ENCODE measurements at regions not wholly inside any gene's neighbourhood (a gene's known extent, or its start where the extent isn't known, plus 50 kb on each side); places are given as distances from the start of the nearest gene placed in this dataset.
"Not testable (repeated sequence)": the region's sequence is repeated elsewhere in the genome, so short reads cannot be mapped to it uniquely, and the experiment has no call there.

- POLR2A ChIA-PET; H3K4me3 ChIP-seq (ENCODE audit: low read length); CTCF ChIA-PET; H3K27ac ChIP-seq (ENCODE audit: low read depth, low read length); intact Hi-C loops (cut with micrococcal nuclease); H3K36me3 ChIP-seq (ENCODE audit: control insufficient read depth in 2 of 3, insufficient read depth in 3 of 3, low read length in 3 of 3); H3K9me3 ChIP-seq (ENCODE audit: control insufficient read depth in 2 of 3, low read length in 3 of 3): not testable (repeated sequence)
- peaks cover 3 to 14% of the 10 kb centered on the region in 2 donors for H3K4me1 ChIP-seq (ENCODE audit: control insufficient read depth in 2 of 2, insufficient read depth in 2 of 2, low read length in 2 of 2)
- H3K27me3 Mint-ChIP-seq: peaks cover 33 to 43% (median 38%) of the 10 kb centered on the region in 5 donors
- H3K27me3 ChIP-seq (ENCODE audit: control insufficient read depth in 2 of 2, insufficient read depth in 2 of 2, low read length in 2 of 2): peaks cover 0 to 15% of the 10 kb centered on the region in 2 donors
- H3K27ac Mint-ChIP-seq: peak overlapping the region in 3 of 9 donors; percentile 1 to 77 (median 63)
- H3K4me3 Mint-ChIP-seq: peak overlapping the region; percentile 55 to 83 (median 70)
- peaks cover 0 to 13% (median 0%) of the 10 kb centered on the region in 5 donors for H3K36me3 Mint-ChIP-seq
- peaks cover 0 to 14% (median 5%) of the 10 kb centered on the region in 11 donors for H3K9me3 Mint-ChIP-seq
- H3K4me1 Mint-ChIP-seq: peaks cover 28 to 41% (median 33%) of the 10 kb centered on the region in 7 donors
- ATAC-seq (peak; percentile 11), DNase-seq (peak in 7 of 9 donors; percentile 7 to 61 (median 27))
Observed at GRCh38 chr9:62798884-62799850, 1609.3 kb downstream of the SPATA31A7 start.

DNA sequence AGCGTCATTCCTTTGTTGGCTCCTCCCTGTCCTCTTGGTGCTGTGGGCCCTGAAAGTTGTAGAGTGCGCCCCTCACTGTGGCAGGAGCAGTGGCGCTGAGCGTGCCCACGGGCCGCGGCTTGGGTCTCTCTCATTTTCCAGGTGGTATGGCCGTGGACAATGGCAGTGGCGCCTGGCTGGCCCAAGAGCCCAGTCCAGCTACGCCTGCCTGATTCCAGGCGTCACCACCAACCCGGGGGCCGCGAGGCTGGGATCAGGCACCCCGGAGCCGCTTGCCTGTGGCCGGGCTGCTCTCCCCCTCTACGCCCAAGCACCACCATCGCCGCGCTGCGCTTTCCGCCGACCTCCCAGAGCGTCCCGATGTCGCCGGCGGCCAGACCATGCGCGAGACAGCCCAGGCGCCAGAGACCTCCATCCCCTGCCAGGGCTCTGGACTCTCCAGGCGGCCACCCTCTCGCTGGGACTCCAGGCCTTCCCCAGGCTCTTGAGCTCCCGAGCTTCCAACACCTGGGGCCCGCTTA is 1610.1 kb downstream of the SPATA31A7 start:
- H3K9me3 ChIP-seq (ENCODE audit: control insufficient read depth in 2 of 3, low read length in 3 of 3); intact Hi-C loops (cut with micrococcal nuclease); CTCF ChIA-PET; H3K36me3 ChIP-seq (ENCODE audit: control insufficient read depth in 2 of 3, insufficient read depth in 3 of 3, low read length in 3 of 3); POLR2A ChIA-PET; H3K4me3 ChIP-seq (ENCODE audit: low read length); H3K27ac ChIP-seq (ENCODE audit: low read depth, low read length): not testable (repeated sequence)
- Mint-ChIP-seq H3K27ac (peak overlapping the region in 1 of 9 donors; percentile 77), H3K36me3 (peaks cover 0 to 15% (median 0%) of the 10 kb centered on the region in 5 donors), H3K27me3 (peaks cover 40 to 50% (median 46%) of the 10 kb centered on the region in 5 donors), H3K4me1 (peaks cover 28 to 41% (median 33%) of the 10 kb centered on the region in 7 donors), H3K9me3 (peaks cover 0 to 17% (median 5%) of the 10 kb centered on the region in 11 donors), H3K4me3 (peak overlapping the region in 9 of 10 donors; percentile 57 to 83 (median 72))
- ATAC-seq (peak; percentile 22), DNase-seq (peak in 5 of 9 donors; percentile 10 to 52 (median 15))
- Histone ChIP-seq H3K4me1 (ENCODE audit: control insufficient read depth in 2 of 2, insufficient read depth in 2 of 2, low read length in 2 of 2) (peaks cover 3 to 14% of the 10 kb centered on the region in 2 donors), H3K27me3 (ENCODE audit: control insufficient read depth in 2 of 2, insufficient read depth in 2 of 2, low read length in 2 of 2) (peaks cover 0 to 15% of the 10 kb centered on the region in 2 donors)

DNA sequence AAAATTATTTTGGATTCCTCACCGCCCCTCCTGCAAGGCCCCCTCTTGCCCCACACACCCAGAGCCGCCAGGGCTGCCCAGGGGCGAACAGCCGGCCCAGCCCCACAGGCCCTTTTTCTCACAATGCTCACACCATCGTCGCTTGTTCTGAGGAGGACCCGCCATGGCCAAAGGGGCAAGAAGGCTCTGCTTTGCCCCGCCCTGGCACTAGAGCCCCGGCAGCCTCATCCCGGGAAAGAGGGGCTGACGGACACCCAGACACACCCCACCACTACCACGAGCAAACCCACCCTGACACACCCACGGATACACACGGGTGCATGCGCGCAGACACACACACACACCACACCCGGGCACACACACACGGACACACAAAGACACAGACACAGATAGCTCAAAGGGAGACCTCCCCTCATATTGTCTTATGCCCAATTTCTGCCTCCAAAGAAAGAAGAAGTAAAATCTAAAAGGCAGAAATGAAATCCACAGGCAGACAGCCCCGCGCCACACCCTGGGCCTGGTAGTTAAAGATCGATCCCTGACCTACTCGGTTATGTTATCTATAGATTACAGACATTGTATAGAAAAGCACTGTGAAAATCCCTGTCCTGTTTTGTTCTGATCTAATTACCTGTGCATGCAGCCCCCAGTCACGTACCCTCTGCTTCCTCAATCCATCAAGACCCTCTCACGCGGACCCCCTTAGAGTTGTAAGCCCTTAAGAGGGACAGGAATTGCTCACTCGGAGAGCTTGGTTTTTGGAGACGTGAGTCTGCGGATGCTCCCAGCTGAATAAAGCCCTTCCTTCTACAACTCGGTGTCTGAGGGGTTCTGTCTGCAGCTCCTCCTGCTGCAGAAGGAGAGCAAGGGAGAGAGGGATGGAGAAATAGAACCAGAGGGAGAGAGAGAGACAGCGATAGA is 1610.9 kb downstream of the SPATA31A7 start:
- H3K4me1 Mint-ChIP-seq: peaks cover 28 to 41% (median 33%) of the 10 kb centered on the region in 7 donors
- H3K36me3 ChIP-seq (ENCODE audit: control insufficient read depth in 2 of 3, insufficient read depth in 3 of 3, low read length in 3 of 3); H3K4me3 ChIP-seq (ENCODE audit: low read length); CTCF ChIA-PET; intact Hi-C loops (cut with micrococcal nuclease); H3K27ac ChIP-seq (ENCODE audit: low read depth, low read length); H3K9me3 ChIP-seq (ENCODE audit: control insufficient read depth in 2 of 3, low read length in 3 of 3); POLR2A ChIA-PET: not testable (repeated sequence)
- peaks cover 0 to 15% of the 10 kb centered on the region in 2 donors for H3K27me3 ChIP-seq (ENCODE audit: control insufficient read depth in 2 of 2, insufficient read depth in 2 of 2, low read length in 2 of 2)
- peaks cover 0 to 17% (median 0%) of the 10 kb centered on the region in 5 donors for H3K36me3 Mint-ChIP-seq
- ATAC-seq: peak; percentile 19
- H3K4me3 Mint-ChIP-seq: peak overlapping the region; percentile 44 to 79 (median 65)
- H3K27me3 Mint-ChIP-seq: peaks cover 45 to 58% (median 53%) of the 10 kb centered on the region in 5 donors
- peaks cover 3 to 14% of the 10 kb centered on the region in 2 donors for H3K4me1 ChIP-seq (ENCODE audit: control insufficient read depth in 2 of 2, insufficient read depth in 2 of 2, low read length in 2 of 2)
- peak overlapping the region in 2 of 9 donors; percentile 48 to 79 for H3K27ac Mint-ChIP-seq
- peak in 7 of 9 donors; percentile 10 to 55 (median 22) for DNase-seq
- H3K9me3 Mint-ChIP-seq: peaks cover 0 to 22% (median 9%) of the 10 kb centered on the region in 11 donors

DNA sequence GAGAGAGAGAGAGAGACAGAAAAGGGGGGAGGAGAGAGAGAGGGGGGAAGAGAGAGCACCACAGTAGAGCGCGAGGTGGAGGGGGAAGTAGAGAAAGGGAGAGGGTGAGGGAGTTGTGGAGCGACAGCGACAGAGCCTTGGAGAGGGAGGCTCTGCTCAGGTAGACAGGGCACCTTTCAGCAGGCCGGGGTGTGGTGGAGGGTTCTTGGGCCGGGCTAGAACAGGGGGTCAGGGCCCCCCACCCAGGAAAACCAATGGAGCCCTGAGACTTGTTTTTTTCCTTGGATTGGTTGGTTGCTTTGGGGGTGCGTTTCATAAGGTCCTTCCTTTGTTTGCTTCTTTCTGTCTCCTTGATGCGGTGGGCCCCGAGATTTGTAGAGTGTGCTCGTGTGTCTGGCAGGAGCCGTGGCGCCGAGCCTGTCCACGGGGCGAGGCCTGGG is 1611.6 kb downstream of the SPATA31A7 start:
- peaks cover 47 to 59% (median 57%) of the 10 kb centered on the region in 5 donors for H3K27me3 Mint-ChIP-seq
- H3K9me3 ChIP-seq (ENCODE audit: control insufficient read depth in 2 of 3, low read length in 3 of 3); H3K4me3 ChIP-seq (ENCODE audit: low read length); intact Hi-C loops (cut with micrococcal nuclease); H3K27ac ChIP-seq (ENCODE audit: low read depth, low read length); H3K36me3 ChIP-seq (ENCODE audit: control insufficient read depth in 2 of 3, insufficient read depth in 3 of 3, low read length in 3 of 3); CTCF ChIA-PET; POLR2A ChIA-PET: not testable (repeated sequence)
- peaks cover 0 to 22% (median 9%) of the 10 kb centered on the region in 11 donors for H3K9me3 Mint-ChIP-seq
- peak overlapping the region; percentile 44 to 79 (median 65) for H3K4me3 Mint-ChIP-seq
- peak overlapping the region in 1 of 9 donors; percentile 79 for H3K27ac Mint-ChIP-seq
- H3K27me3 ChIP-seq (ENCODE audit: control insufficient read depth in 2 of 2, insufficient read depth in 2 of 2, low read length in 2 of 2): peaks cover 0 to 15% of the 10 kb centered on the region in 2 donors
- H3K4me1 Mint-ChIP-seq: peaks cover 28 to 41% (median 33%) of the 10 kb centered on the region in 7 donors
- ATAC-seq: peak; percentile 36
- H3K36me3 Mint-ChIP-seq: peaks cover 0 to 17% (median 0%) of the 10 kb centered on the region in 5 donors
- peak in 2 of 9 donors; percentile 14 to 15 for DNase-seq
- peaks cover 3 to 14% of the 10 kb centered on the region in 2 donors for H3K4me1 ChIP-seq (ENCODE audit: control insufficient read depth in 2 of 2, insufficient read depth in 2 of 2, low read length in 2 of 2)

- Mint-ChIP-seq H3K27me3 (peaks cover 48 to 59% (median 57%) of the 10 kb centered on the region in 5 donors), H3K4me3 (peak overlapping the region; percentile 44 to 79 (median 68)), H3K9me3 (peaks cover 0 to 22% (median 9%) of the 10 kb centered on the region in 11 donors), H3K4me1 (peaks cover 28 to 41% (median 33%) of the 10 kb centered on the region in 7 donors), H3K27ac (peak overlapping the region in 1 of 9 donors; percentile 79), H3K36me3 (peaks cover 0 to 17% (median 0%) of the 10 kb centered on the region in 5 donors)
- CTCF ChIA-PET; POLR2A ChIA-PET; intact Hi-C loops (cut with micrococcal nuclease); H3K27ac ChIP-seq (ENCODE audit: low read depth, low read length); H3K9me3 ChIP-seq (ENCODE audit: control insufficient read depth in 2 of 3, low read length in 3 of 3); H3K36me3 ChIP-seq (ENCODE audit: control insufficient read depth in 2 of 3, insufficient read depth in 3 of 3, low read length in 3 of 3): not testable (repeated sequence)
- Histone ChIP-seq H3K27me3 (ENCODE audit: control insufficient read depth in 2 of 2, insufficient read depth in 2 of 2, low read length in 2 of 2) (peaks cover 0 to 15% of the 10 kb centered on the region in 2 donors), H3K4me3 (ENCODE audit: low read length) (peak overlapping the region; percentile 50), H3K4me1 (ENCODE audit: control insufficient read depth in 2 of 2, insufficient read depth in 2 of 2, low read length in 2 of 2) (peaks cover 3 to 14% of the 10 kb centered on the region in 2 donors)
- DNase-seq (peak in 8 of 9 donors; percentile 26 to 84 (median 46)), ATAC-seq (peak; percentile 93)
Observed at GRCh38 chr9:62801961-62802718, 1612.3 kb downstream of the SPATA31A7 start.
